IMR-90 (cell line): ENCODE measurements at regions not wholly inside any gene's neighbourhood (a gene's known extent, or its start where the extent isn't known, plus 50 kb on each side); places are given as distances from the start of the nearest gene placed in this dataset.

Experiments
- ATAC-seq: fragments of 200-7000 bp; cut with Tn5 transposase; 2 replicates; pipeline ENCODE4 v1.9.1; 2020; ENCODE audit warnings: low read depth, mild to moderate bottlenecking, moderate library complexity
- BruUV-seq: library from RNA; stranded (reverse); fragments of 400-500 nt; replicated peaks from 2 replicates; lab custom pipeline; 2021; lab: Mats Ljungman, UMichigan
- CTCF ChIA-PET: fragments of 300-600 bp; formaldehyde crosslinking; extraction: SDS; loops from one replicate; lab custom pipeline; 2021; ENCODE audit warnings: antibody characterized with exemption; lab: Yijun Ruan, JAX
- POLR2A ChIA-PET: fragments of 300-600 bp; sonication (Branson Sonifier 250); formaldehyde crosslinking; loops from one replicate; lab custom pipeline; 2022; ENCODE audit warnings: antibody characterized with exemption; ENCODE audit not compliant: unreplicated experiment; lab: Charles Lee
- DNase-seq: peaks from one replicate; pipeline ENCODE4 v3.0.0; 2013
- H2AFZ ChIP-seq: replicated peaks from 2 replicates; pipeline ENCODE3; 2013; ENCODE audit warnings: low read length, mild to moderate bottlenecking; ENCODE audit not compliant: poor library complexity
- H2AK5ac ChIP-seq: 2 replicates; pipeline ENCODE4 v1.6.1; 2013; ENCODE audit warnings: low read depth, low read length, inconsistent platforms
- H2AK9ac ChIP-seq: replicated peaks from 2 replicates; pipeline ENCODE3; 2013; ENCODE audit warnings: mild to moderate bottlenecking, low read depth, low read length, moderate library complexity; ENCODE audit not compliant: poor library complexity
- H2BK120ac ChIP-seq: 2 replicates; pipeline ENCODE4 v1.6.1; 2013; ENCODE audit warnings: low read depth, low read length, inconsistent platforms
- H2BK15ac ChIP-seq: 3 replicates; pipeline ENCODE4 v1.6.1; 2013; ENCODE audit warnings: low read depth, low read length, inconsistent platforms
- H2BK20ac ChIP-seq: 2 replicates; pipeline ENCODE4 v1.6.1; 2013; ENCODE audit warnings: low read depth, mild to moderate bottlenecking, inconsistent platforms, low read length, moderate library complexity
- H2BK5ac ChIP-seq: 2 replicates; pipeline ENCODE4 v1.6.1; 2013; ENCODE audit warnings: mild to moderate bottlenecking, low read depth, low read length, inconsistent platforms; ENCODE audit not compliant: poor library complexity, severe bottlenecking
- H3K14ac ChIP-seq: replicated peaks from 2 replicates; pipeline ENCODE4 v1.6.1; 2013; ENCODE audit warnings: low read depth, low read length, inconsistent platforms
- H3K18ac ChIP-seq: 2 replicates; pipeline ENCODE4 v1.6.1; 2013; ENCODE audit warnings: low read depth, low read length, control low read depth
- H3K23ac ChIP-seq: 2 replicates; pipeline ENCODE4 v1.6.1; 2013; ENCODE audit warnings: low read depth, low read length, inconsistent platforms
- H3K27ac ChIP-seq: 2 replicates; pipeline ENCODE4 v1.5.1; 2013; ENCODE audit warnings: mild to moderate bottlenecking, control low read depth, low read length; ENCODE audit not compliant: insufficient read depth
- H3K27me3 ChIP-seq: 2 replicates; pipeline ENCODE4 v1.6.1; 2013; ENCODE audit warnings: low read length; ENCODE audit not compliant: control insufficient read depth, insufficient read depth
- H3K36me3 ChIP-seq: 2 replicates; pipeline ENCODE4 v1.6.1; 2013; ENCODE audit warnings: low read length, mixed read lengths; ENCODE audit not compliant: control insufficient read depth, insufficient read depth
- H3K4ac ChIP-seq: 2 replicates; pipeline ENCODE4 v1.6.1; 2013; ENCODE audit warnings: low read depth, low read length, inconsistent platforms
- H3K4me1 ChIP-seq: 2 replicates; pipeline ENCODE4 v1.6.1; 2013; ENCODE audit warnings: low read length, mixed read lengths; ENCODE audit not compliant: control insufficient read depth, insufficient read depth
- H3K4me2 ChIP-seq: 2 replicates; pipeline ENCODE4 v1.6.1; 2013; ENCODE audit warnings: low read depth, mild to moderate bottlenecking, control low read depth, low read length, moderate library complexity
- H3K4me3 ChIP-seq: 2 replicates; pipeline ENCODE4 v1.5.1; 2013; ENCODE audit warnings: low read depth, mild to moderate bottlenecking, control low read depth, low read length, moderate library complexity; ENCODE audit not compliant: insufficient read depth
- H3K56ac ChIP-seq: 2 replicates; pipeline ENCODE4 v1.6.1; 2013; ENCODE audit warnings: low read length, inconsistent platforms; ENCODE audit not compliant: insufficient read depth; ENCODE audit errors: extremely low read depth
- H3K79me1 ChIP-seq, 2 experiments: 2 replicates each; pipeline ENCODE4 v1.6.1; 2013; ENCODE audit warnings: low read length in 2 of 2, inconsistent platforms in 1 of 2, low read depth in 1 of 2
- H3K9ac ChIP-seq: 2 replicates; pipeline ENCODE4 v1.6.1; 2013; ENCODE audit warnings: low read depth, low read length, control low read depth
- H3K9me1 ChIP-seq: 2 replicates; pipeline ENCODE4 v1.6.1; 2013; ENCODE audit warnings: low read length, inconsistent platforms; ENCODE audit not compliant: insufficient read depth
- H3K9me3 ChIP-seq: 2 replicates; pipeline ENCODE4 v1.6.1; 2013; ENCODE audit warnings: low read length; ENCODE audit not compliant: control insufficient read depth, insufficient read depth
- H4K20me1 ChIP-seq: 2 replicates; pipeline ENCODE4 v1.6.1; 2013; ENCODE audit warnings: low read length, inconsistent platforms; ENCODE audit not compliant: insufficient read depth
- H4K5ac ChIP-seq: 2 replicates; pipeline ENCODE4 v1.6.1; 2013; ENCODE audit warnings: mild to moderate bottlenecking, low read depth, low read length, control low read depth
- H4K8ac ChIP-seq, 2 experiments: 2 replicates each; pipeline ENCODE4 v1.6.1; 2013; ENCODE audit warnings: low read depth in 2 of 2, low read length in 2 of 2, control low read depth in 1 of 2, inconsistent platforms in 1 of 2
- H4K91ac ChIP-seq: 2 replicates; pipeline ENCODE4 v1.6.1; 2013; ENCODE audit warnings: low read depth, low read length, inconsistent platforms; ENCODE audit not compliant: insufficient read depth
- BHLHE40 ChIP-seq: fragments of 150-350 bp; IDR thresholded peaks from 2 replicates; pipeline ENCODE4 v1.6.1; 2016; ENCODE audit warnings: mild to moderate bottlenecking, low read depth, low read length
- CEBPB ChIP-seq: IDR thresholded peaks from 2 replicates; pipeline ENCODE4 v1.6.1; 2012; ENCODE audit warnings: low read depth, low read length, improper control_type of control experiment
- CHD1 ChIP-seq: IDR thresholded peaks from 2 replicates; pipeline ENCODE4 v1.6.1; 2012; ENCODE audit warnings: low read depth, low read length, improper control_type of control experiment
- CTCF ChIP-seq: conservative IDR thresholded peaks from 2 replicates; pipeline ENCODE4 v1.5.1; 2012; ENCODE audit warnings: mild to moderate bottlenecking, low read depth, low read length, improper control_type of control experiment
- ELK1 ChIP-seq: fragments of 150-350 bp; IDR thresholded peaks from 2 replicates; pipeline ENCODE4 v1.6.1; 2016; ENCODE audit warnings: low read depth, mild to moderate bottlenecking, low read length, moderate library complexity, borderline replicate concordance
- FOS ChIP-seq: fragments of 150-350 bp; IDR thresholded peaks from 2 replicates; pipeline ENCODE4 v1.6.1; 2016; ENCODE audit warnings: low read depth, low read length
- MAFK ChIP-seq: IDR thresholded peaks from 2 replicates; pipeline ENCODE4 v1.6.1; 2012; ENCODE audit warnings: low read depth, low read length, improper control_type of control experiment
- MAZ ChIP-seq: IDR thresholded peaks from 2 replicates; pipeline ENCODE4 v1.6.1; 2012; ENCODE audit warnings: low read depth, mild to moderate bottlenecking, low read length, improper control_type of control experiment, moderate library complexity, borderline replicate concordance
- MXI1 ChIP-seq: IDR thresholded peaks from 2 replicates; pipeline ENCODE4 v1.6.1; 2012; ENCODE audit warnings: low read depth, mild to moderate bottlenecking, low read length, moderate library complexity, borderline replicate concordance
- NFE2L2 ChIP-seq: fragments of 150-350 bp; IDR thresholded peaks from 2 replicates; pipeline ENCODE4 v1.6.1; 2016; ENCODE audit warnings: low read depth, mild to moderate bottlenecking, low read length
- POLR2A ChIP-seq: IDR thresholded peaks from 2 replicates; pipeline ENCODE4 v1.6.1; 2012; ENCODE audit warnings: mild to moderate bottlenecking, low read depth, low read length
- RAD21 ChIP-seq: IDR thresholded peaks from 2 replicates; pipeline ENCODE4 v1.6.1; 2012; ENCODE audit warnings: low read length, improper control_type of control experiment
- RCOR1 ChIP-seq: IDR thresholded peaks from 2 replicates; pipeline ENCODE4 v1.6.1; 2012; ENCODE audit warnings: mild to moderate bottlenecking, low read length, improper control_type of control experiment; ENCODE audit not compliant: insufficient replicate concordance
- RFX5 ChIP-seq: IDR thresholded peaks from 2 replicates; pipeline ENCODE4 v1.8.0; 2012; ENCODE audit warnings: low read depth, mild to moderate bottlenecking, low read length, moderate library complexity
- SMC3 ChIP-seq: fragments of 150-350 bp; IDR thresholded peaks from 2 replicates; pipeline ENCODE4 v1.6.1; 2016; ENCODE audit warnings: low read depth, mild to moderate bottlenecking, antibody characterized with exemption, low read length, moderate library complexity
- USF2 ChIP-seq: fragments of 150-350 bp; IDR thresholded peaks from 2 replicates; pipeline ENCODE4 v1.6.1; 2017; ENCODE audit warnings: mild to moderate bottlenecking, antibody characterized with exemption, low read length, low read depth
- WGBS, 2 experiments: methylation state at CpG; one replicate each; pipeline versions ENCODE4 v1.1.5 to v1.1.7; 2013; ENCODE audit warnings: missing lambda C conversion rate in 2 of 2; ENCODE audit not compliant: insufficient read length in 1 of 2; ENCODE audit errors: extremely low coverage in 2 of 2; 5-methylcytosine and 5-hydroxymethylcytosine counted together
- dilution Hi-C: fragments of 300-500 bp; cut with HindIII; formaldehyde crosslinking; loops from one replicate; pipeline ENCODE4 v1.14.3; 2018; ENCODE audit warnings: low sequenced_read_pairs; ENCODE audit not compliant: unreplicated experiment
- in situ Hi-C: fragments of 300-500 bp; cut with MboI; formaldehyde crosslinking; loops from 3 replicates; pipeline ENCODE4 v1.14.3; 2019; ENCODE audit warnings: low sequenced_read_pairs, inconsistent platforms, mixed read lengths
- intact Hi-C: fragments of 100-400 bp; cut with micrococcal nuclease; formaldehyde crosslinking; loops from 2 replicates; pipeline ENCODE4 v1.10.0; 2022

- H3K9me3 ChIP-seq: peaks cover 17% of the 10 kb centered on the region; the same call in 1 of the 2 replicates
- no peaks in the 10 kb centered on the region for H4K20me1 ChIP-seq
- dilution Hi-C loops: no loop called here
- H3K9ac ChIP-seq: no peak overlapping the region
- H2BK20ac ChIP-seq: no peak overlapping the region
- ChIA-PET CTCF (no interaction called here), POLR2A (no interaction called here)
- DNase-seq: no peak
- no peak overlapping the region for H4K8ac ChIP-seq
- WGBS, 2 experiments: no CpG with 5 or more reads among the region's 6 CpGs
- no peak overlapping the region for H3K4ac ChIP-seq
- in situ Hi-C loops: no loop called here
- no TSS peak for BruUV-seq
- H3K18ac ChIP-seq: no peak overlapping the region
- H2AFZ ChIP-seq: no peak overlapping the region
- H3K14ac ChIP-seq: no peak overlapping the region
- no peak overlapping the region for H4K91ac ChIP-seq
- TF ChIP-seq RAD21 (no peak), MXI1 (no peak), FOS (no peak), CEBPB (no peak), POLR2A (no peak), RCOR1 (no peak), BHLHE40 (no peak), ELK1 (no peak), RFX5 (no peak), USF2 (no peak), MAZ (no peak), NFE2L2 (no peak), MAFK (no peak), CTCF (no peak), CHD1 (no peak), SMC3 (no peak)
- no peak overlapping the region for H3K4me3 ChIP-seq
- no peaks in the 10 kb centered on the region for H3K27me3 ChIP-seq
- no peaks in the 10 kb centered on the region for H3K79me1 ChIP-seq
- no peak overlapping the region for H3K56ac ChIP-seq
- no peaks in the 10 kb centered on the region for H3K9me1 ChIP-seq
- intact Hi-C loops: no loop called here
- no peak overlapping the region for H2BK5ac ChIP-seq
- no peaks in the 10 kb centered on the region for H3K36me3 ChIP-seq
- H3K23ac ChIP-seq: no peak overlapping the region
- H2BK15ac ChIP-seq: no peak overlapping the region
- no peak overlapping the region for H2AK5ac ChIP-seq
- H3K4me1 ChIP-seq: no peaks in the 10 kb centered on the region
- H2AK9ac ChIP-seq: no peak overlapping the region
- no peak overlapping the region for H2BK120ac ChIP-seq
- ATAC-seq: no peak
- H4K5ac ChIP-seq: no peak overlapping the region
- H3K27ac ChIP-seq: no peak overlapping the region
- no peak overlapping the region for H3K4me2 ChIP-seq
Measured at GRCh38 chr2:4965556-4966320, 726.4 kb upstream of the SOX11 start.
